ENCODE measurements at regions not wholly inside any gene's neighbourhood (a gene's known extent, or its start where the extent isn't known, plus 50 kb on each side); places are given as distances from the start of the nearest gene placed in this dataset.

DNA sequence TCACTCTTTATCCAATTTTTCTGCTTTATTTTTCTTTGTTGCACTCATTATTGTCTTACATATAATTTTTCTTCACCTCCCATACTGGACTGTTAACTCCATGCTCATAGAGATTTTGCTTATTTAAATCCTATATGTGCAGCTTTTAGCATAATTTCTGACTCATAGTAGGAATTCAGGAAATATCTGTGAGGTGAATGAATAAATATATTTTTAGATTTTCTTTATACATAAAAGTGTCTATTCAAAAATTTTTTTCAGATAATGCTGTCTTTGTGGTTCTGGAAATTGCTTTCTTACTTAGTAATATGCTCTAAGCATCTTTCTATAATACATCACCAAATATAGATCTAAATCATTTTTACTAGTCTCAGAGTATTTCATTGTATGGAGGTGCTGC, 191.8 kb upstream of the SUCLG2 start:
- Histone ChIP-seq H3K27me3 (no peaks in the 10 kb centered on the region), H3K27ac (no peak overlapping the region), H3K4me3 (no peak overlapping the region), H3K4me1 (no peaks in the 10 kb centered on the region), H3K9me3 (no peaks in the 10 kb centered on the region), H3K36me3 (no peaks in the 10 kb centered on the region)
- intact Hi-C loops (cut with DNase I): no loop called here
- no peak for DNase-seq
- TF ChIP-seq POLR2AphosphoS5 (IDR thresholded peaks at IDR 0.05) (no peak), POLR2A (IDR thresholded peaks at IDR 0.05) (no peak), EP300 (IDR thresholded peaks at IDR 0.05) (no peak)
- TF ChIP-seq, protein P1, sequence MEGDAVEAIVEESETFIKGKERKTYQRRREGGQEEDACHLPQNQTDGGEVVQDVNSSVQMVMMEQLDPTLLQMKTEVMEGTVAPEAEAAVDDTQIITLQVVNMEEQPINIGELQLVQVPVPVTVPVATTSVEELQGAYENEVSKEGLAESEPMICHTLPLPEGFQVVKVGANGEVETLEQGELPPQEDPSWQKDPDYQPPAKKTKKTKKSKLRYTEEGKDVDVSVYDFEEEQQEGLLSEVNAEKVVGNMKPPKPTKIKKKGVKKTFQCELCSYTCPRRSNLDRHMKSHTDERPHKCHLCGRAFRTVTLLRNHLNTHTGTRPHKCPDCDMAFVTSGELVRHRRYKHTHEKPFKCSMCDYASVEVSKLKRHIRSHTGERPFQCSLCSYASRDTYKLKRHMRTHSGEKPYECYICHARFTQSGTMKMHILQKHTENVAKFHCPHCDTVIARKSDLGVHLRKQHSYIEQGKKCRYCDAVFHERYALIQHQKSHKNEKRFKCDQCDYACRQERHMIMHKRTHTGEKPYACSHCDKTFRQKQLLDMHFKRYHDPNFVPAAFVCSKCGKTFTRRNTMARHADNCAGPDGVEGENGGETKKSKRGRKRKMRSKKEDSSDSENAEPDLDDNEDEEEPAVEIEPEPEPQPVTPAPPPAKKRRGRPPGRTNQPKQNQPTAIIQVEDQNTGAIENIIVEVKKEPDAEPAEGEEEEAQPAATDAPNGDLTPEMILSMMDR (IDR thresholded peaks at IDR 0.05): no peak

DNA sequence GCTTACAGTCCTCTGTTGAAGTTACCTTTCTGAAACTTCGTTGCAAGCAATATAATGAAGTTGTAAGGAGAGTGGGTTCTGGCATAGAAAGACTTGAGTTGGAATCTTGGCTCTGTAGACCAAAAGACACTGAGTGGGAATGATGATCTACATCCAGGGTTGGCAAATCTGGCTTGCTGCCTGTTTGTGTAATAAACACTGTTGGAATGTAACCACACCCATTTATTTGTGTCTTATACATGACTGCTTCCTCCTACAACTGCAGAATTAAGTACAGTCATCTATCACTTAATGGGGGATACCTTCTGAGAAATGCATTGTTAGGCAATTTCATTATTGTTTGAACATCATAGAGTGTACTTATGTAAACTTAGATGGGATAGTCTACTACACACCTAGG, 178.4 kb upstream of the SUCLG2 start:
- H3K4me3 ChIP-seq: no peak overlapping the region
- no peak for DNase-seq
- intact Hi-C loops (cut with DNase I): no loop called here
- TF ChIP-seq, protein P1 (IDR thresholded peaks at IDR 0.05): no peak
- TF ChIP-seq POLR2AphosphoS5 (IDR thresholded peaks at IDR 0.05): no peak
- no peak for TF ChIP-seq POLR2A (IDR thresholded peaks at IDR 0.05)
- TF ChIP-seq EP300 (IDR thresholded peaks at IDR 0.05): no peak
- H3K27ac ChIP-seq: no peak overlapping the region
- H3K27me3 ChIP-seq: no peaks in the 10 kb centered on the region
- WGBS, 2 donors: 62 to 72% methylated on average over 1 of the region's 1 CpG
- H3K4me1 ChIP-seq: no peaks in the 10 kb centered on the region
- no peaks in the 10 kb centered on the region for H3K36me3 ChIP-seq
- H3K9me3 ChIP-seq: peaks cover 0 to 7% (median 4%) of the 10 kb centered on the region in 4 donors

DNA sequence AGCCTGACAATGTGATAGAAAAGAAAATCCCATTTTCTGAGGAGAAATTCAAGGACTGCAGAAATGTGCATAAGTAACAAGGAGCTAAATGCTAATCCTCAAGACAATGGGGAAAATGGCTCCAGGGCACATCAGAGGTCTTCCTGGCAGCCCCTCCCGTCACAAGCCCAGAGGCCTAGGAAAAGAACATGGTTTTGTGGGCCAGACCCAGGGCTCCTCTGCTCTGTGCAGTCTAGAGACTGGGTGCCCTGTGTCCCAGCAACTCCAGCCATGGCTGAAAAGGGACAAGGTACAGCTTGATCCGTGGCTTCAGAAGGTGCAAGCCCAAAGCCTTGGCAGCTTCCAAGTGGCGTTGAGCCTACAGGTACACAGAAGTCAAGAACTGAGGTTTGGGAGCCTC, 176.8 kb upstream of the SUCLG2 start:
- intact Hi-C loops (cut with DNase I): no loop called here
- no peaks in the 10 kb centered on the region for H3K4me1 ChIP-seq
- H3K27ac ChIP-seq: no peak overlapping the region
- no peak for TF ChIP-seq EP300 (IDR thresholded peaks at IDR 0.05)
- TF ChIP-seq, protein P1 (IDR thresholded peaks at IDR 0.05): no peak
- no peak for TF ChIP-seq POLR2A (IDR thresholded peaks at IDR 0.05)
- no peak for TF ChIP-seq POLR2AphosphoS5 (IDR thresholded peaks at IDR 0.05)
- WGBS, 2 donors: 87 to 89% methylated on average over 3 of the region's 3 CpGs
- no peak for DNase-seq
- no peak overlapping the region for H3K4me3 ChIP-seq
- H3K36me3 ChIP-seq: no peaks in the 10 kb centered on the region
- H3K27me3 ChIP-seq: no peaks in the 10 kb centered on the region
- H3K9me3 ChIP-seq: peaks cover 0 to 7% (median 4%) of the 10 kb centered on the region in 4 donors

DNA sequence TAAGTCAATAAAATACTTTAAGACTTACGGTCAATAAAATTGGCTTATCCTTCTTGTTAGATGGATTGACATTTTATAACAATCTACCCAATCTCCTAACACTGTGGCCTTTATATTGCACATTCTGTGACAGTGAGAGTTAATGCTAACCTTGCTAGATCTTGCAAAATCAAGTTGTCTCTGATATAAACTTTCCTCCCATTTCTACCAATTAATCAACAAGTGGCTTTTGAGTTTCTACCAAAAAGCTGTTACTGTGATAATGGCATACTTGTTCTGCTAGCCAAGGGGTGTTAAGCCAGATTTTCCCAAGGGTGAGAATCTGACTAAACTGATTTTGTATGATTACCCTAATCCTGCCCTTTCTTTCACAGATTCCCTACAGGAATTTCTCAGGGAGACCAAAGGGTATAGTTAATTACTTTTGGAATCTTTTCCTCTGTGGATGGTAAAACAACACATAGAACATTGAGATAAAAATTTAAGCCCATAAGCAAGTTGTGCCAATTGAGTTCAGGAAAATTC, 174.1 kb upstream of the SUCLG2 start:
- Histone ChIP-seq H3K4me1 (no peaks in the 10 kb centered on the region), H3K9me3 (no peaks in the 10 kb centered on the region), H3K27me3 (no peaks in the 10 kb centered on the region), H3K27ac (no peak overlapping the region), H3K4me3 (no peak overlapping the region), H3K36me3 (no peaks in the 10 kb centered on the region)
- DNase-seq: no peak
- 95 to 96% methylated on average over 1 of the region's 1 CpG for WGBS, 2 donors
- TF ChIP-seq POLR2AphosphoS5 (IDR thresholded peaks at IDR 0.05) (no peak), EP300 (IDR thresholded peaks at IDR 0.05) (no peak), POLR2A (IDR thresholded peaks at IDR 0.05) (no peak)
- TF ChIP-seq, protein P1 (IDR thresholded peaks at IDR 0.05): no peak
- intact Hi-C loops (cut with DNase I): no loop called here

DNA sequence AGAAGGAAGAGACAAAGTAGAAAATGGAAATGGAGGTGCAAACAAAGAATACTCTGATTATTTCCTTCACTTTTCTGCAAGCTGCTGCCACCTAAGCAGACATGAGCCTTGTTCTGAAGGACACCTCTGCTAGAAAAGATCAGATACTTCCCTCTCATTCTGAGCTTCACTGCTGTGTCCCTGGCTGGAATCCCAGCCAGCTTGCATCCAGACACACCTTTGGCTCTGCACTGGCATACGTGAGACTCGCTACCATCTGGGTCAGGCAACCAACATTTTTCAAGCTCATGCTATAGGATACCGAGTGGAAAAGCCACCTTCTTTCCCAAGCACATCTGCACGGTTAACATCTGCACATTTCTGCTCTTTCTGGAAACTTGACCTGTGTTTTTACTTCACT, 166.7 kb upstream of the SUCLG2 start:
- 79 to 86% methylated on average over 4 of the region's 4 CpGs for WGBS, 2 donors
- intact Hi-C loops (cut with DNase I): loop anchor here (5.0 kb wide), 1 partner anchor 1051 kb away; no protein-coding TSS in a partner anchor
- TF ChIP-seq, protein P1 (IDR thresholded peaks at IDR 0.05): no peak
- TF ChIP-seq POLR2A (IDR thresholded peaks at IDR 0.05): no peak
- no peak for TF ChIP-seq EP300 (IDR thresholded peaks at IDR 0.05)
- no peak for TF ChIP-seq POLR2AphosphoS5 (IDR thresholded peaks at IDR 0.05)

More for the DNA sequence above, 166.7 kb upstream of the SUCLG2 start:
- no peak overlapping the region for H3K27ac ChIP-seq
- H3K27me3 ChIP-seq: no peaks in the 10 kb centered on the region
- H3K9me3 ChIP-seq: no peaks in the 10 kb centered on the region
- no peak overlapping the region for H3K4me3 ChIP-seq
- no peak for DNase-seq
- H3K4me1 ChIP-seq: no peaks in the 10 kb centered on the region
- H3K36me3 ChIP-seq: no peaks in the 10 kb centered on the region

Measured in sigmoid colon (tissue), 6 donors.